ENCODE measurements at regions not wholly inside any gene's neighbourhood (a gene's known extent, or its start where the extent isn't known, plus 50 kb on each side); places are given as distances from the start of the nearest gene placed in this dataset.

- TF ChIP-seq CTCF (IDR thresholded peaks at IDR 0.05; ENCODE audit: low read depth, low read length) (no peak), POLR2A (IDR thresholded peaks at IDR 0.05; ENCODE audit: extremely low read depth, insufficient read length) (no peak)
Observed at GRCh38 chr10:3942937-3943489, 158.0 kb upstream of the KLF6 start.

All from NB4 (cell line).